GM11168 (cell line): ENCODE measurements at regions not wholly inside any gene's neighbourhood (a gene's known extent, or its start where the extent isn't known, plus 50 kb on each side); places are given as distances from the start of the nearest gene placed in this dataset.
"Not testable (repeated sequence)": the region's sequence is repeated elsewhere in the genome, so short reads cannot be mapped to it uniquely, and the experiment has no call there.

Experiments
- in situ Hi-C: fragments of 300-500 bp; cut with MboI; formaldehyde crosslinking; loops from one replicate; pipeline ENCODE4 v1.12.0; 2022; ENCODE audit warnings: low sequenced_read_pairs; ENCODE audit not compliant: unreplicated experiment

DNA sequence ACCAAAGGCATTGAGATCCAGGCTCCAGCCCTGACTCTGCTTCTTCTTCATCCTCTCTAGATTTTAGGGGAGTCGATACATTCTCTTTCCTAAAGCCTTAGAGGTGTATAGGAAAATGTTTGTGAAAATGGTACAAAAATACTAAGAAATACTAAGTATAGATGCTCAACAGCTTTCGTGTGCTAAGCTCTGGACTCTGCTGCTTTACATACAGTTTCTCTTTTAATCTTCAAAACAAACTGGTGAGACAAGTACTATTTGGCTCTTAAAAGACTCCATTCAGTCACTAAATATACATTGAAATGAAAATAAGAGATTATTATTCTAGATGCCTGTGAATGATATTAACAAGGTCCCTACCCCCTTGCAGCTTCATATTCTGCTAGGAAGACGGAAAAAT, 174.5 kb upstream of the TRPM3 start:
- in situ Hi-C loops: no loop called here

GRCh38 chr9:71286146-71286545, 164.7 kb upstream of the TRPM3 start:
- in situ Hi-C loops: no loop called here

DNA sequence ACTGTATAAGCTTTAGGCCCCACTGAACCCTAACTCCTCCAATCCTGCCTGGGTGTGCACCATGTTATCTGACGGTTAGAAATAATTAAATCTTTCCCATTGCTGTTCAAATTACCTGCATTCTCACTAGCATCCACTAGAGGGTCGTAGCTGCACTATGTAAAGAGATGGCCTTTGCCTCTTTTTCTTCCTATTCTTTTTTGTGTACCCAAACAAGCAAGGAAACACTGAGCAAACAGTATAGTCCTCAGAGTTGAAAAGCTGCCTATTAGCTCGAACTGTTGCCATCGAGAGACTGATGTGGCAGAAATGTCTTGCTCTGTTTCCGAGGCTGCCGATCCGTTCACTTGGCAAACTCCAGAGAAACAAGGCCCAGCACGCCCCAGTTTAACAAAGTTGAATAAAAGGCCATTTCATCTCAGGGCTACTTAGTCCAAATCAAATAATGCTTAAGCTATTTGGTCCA, 163.8 kb upstream of the TRPM3 start:
- in situ Hi-C loops: no loop called here

GRCh38 chr9:71282116-71282515, 160.7 kb upstream of the TRPM3 start:
- in situ Hi-C loops: not testable (repeated sequence)

GRCh38 chr9:71279151-71279739, 157.8 kb upstream of the TRPM3 start:
- in situ Hi-C loops: no loop called here

- in situ Hi-C loops: no loop called here
These were observed 152.2 kb upstream of the TRPM3 start for GRCh38 chr9:71273613-71274012.

GRCh38 chr9:71271602-71272001, 150.2 kb upstream of the TRPM3 start:
- in situ Hi-C loops: no loop called here

DNA sequence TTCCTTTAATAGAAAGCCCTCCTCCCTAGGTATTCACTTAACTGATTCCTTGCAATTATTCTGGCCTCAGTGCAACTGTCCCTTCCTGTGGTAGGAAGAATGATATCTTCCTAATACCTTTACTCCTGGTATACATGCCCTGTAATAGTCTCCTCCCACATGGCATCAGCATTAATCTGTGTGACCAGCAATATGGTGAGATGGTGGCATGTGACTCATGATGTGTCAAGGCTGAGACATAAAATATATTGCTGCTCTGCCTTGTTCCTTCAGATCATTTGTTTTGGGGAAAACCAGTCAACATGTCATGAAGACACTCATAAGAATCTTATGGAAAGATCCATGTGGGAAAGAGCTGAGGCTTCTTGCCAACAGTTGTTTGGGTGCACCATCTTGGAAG, 149.1 kb upstream of the TRPM3 start:
- in situ Hi-C loops: no loop called here

GRCh38 chr9:71269859-71270258, 148.4 kb upstream of the TRPM3 start:
- in situ Hi-C loops: no loop called here

DNA sequence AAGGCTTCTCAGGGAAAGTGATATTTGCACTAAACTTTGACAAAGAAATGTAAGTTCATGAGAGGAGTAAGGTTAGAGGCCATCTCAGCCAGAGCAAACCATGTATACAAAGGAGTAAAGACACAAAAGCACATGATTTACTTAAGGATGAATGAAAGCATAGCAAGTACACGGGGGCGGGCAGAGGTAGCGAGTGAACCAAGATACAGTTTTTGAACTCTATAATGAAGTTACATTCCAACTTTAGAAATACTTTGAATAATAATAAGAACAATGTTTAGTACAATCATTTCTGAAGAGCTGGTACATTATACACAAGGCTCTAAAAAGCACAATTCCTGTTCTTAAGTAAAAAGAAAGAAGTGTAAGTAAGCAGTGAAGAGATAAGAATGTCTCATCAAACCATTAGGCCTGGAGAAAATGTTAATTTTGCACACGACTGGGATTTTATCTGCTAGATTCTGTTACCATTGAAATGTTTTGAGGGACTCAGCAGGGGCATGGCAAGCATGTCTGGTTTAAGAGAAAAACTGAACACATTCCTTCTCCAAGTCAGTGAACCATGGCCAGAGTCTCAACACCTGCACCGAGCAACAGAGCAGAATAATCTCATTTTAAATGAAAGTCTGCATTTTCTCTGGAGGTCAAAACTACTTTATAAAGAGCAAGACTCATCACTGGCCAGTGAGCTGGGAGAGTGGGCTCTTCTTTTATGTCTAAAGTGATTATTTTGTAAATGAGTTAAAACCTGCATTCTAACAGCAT, 147.6 kb upstream of the TRPM3 start:
- in situ Hi-C loops: no loop called here

DNA sequence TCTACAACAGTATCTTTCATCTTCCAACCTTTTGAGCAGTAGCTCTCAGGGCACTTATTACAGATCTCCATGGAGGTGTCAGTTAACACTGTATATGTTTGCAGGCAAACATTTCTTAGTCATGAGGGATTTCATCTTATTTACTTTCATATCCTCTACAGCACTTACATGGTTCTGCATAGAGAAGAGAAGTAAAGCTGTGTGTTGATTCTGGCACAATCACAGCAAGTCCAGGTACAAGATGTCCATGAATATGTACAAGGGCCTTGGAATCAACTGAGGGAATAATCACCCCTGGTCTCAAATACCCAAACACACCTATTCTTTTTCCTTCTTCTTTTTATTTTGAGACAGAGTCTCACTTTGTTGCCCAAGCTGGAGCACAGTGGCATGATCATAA, 142.0 kb upstream of the TRPM3 start:
- in situ Hi-C loops: no loop called here

- in situ Hi-C loops: not testable (repeated sequence)
These were observed 139.0 kb upstream of the TRPM3 start for GRCh38 chr9:71260419-71260818.

DNA sequence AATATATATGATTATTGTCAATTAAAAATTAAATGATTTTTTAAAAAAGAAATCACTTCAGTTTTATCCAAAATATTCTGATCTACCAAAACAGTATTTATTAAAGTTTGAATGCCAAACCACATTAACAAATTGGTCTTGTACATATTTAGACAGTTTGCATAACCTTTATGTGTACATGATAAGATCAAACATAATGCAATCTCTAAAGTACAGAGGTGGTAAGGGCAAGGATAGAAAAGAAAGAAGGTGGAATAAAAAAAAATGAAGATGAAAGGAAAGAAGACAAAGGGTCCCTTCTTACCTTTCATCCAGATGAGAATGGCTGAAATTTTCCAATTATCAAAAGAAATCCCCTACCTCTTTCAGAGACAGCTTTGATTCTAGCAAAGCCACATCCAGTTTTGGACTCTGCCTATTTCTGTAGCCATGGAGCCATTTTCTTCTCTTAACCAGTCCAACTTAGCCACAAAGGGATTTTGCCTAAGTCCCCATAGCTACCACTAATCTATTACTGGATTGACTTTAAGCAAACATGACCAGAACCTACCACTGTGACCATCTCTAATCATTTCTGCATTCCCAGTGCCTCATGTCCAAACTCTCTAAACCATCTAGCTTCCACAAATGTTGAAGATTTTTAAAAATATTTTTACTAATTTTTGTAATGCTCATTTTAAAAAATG, 133.3 kb upstream of the TRPM3 start:
- in situ Hi-C loops: no loop called here

- in situ Hi-C loops: no loop called here
These were observed 131.6 kb upstream of the TRPM3 start for GRCh38 chr9:71253011-71253410.

DNA sequence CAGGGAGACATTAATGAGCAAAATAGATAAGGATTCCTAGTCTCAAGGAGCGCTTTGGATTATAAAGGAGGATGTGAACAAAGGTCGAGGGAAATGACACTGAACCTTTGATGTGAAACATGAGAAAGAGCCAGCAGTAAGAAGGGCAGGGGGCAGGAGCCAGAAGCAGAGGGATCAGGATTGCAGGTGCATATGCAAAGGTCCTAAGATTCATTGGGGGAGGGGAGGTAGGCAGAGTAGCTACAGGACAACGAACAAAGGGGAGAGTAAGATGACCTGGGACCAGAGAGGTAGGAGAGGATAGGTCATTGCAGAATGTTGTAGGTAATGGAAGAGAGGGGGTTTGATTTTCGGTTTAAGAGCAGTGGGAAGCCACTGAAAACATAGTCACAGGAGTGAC, 129.2 kb upstream of the TRPM3 start:
- in situ Hi-C loops: no loop called here

DNA sequence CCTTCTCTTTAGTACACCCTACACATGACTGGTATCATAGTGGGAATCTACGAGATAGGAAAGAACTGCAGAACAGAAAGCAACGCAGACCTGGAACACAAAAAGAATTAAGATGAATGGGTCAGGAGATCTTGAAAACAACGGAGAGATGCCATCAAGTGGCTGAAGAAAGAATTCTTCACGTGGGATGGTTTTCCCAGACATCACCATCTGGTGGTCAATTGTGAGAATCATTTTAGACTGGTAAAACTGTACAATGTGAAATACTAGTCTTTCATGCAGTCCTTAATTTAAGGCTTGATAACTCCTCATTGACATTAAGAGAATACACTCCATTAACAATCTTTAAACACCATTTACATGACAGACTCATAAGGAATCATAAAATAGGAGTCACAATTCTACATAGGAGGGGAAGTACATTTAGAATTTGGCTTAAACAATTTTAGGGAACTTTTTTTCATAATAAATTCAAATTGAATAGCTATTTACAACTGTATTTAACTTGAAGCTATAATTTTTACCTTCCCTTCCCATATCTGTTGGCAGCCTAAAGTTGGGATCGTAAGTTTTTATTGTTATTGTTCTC, 128.4 kb upstream of the TRPM3 start:
- in situ Hi-C loops: no loop called here

- in situ Hi-C loops: no loop called here
These were observed 124.2 kb upstream of the TRPM3 start for GRCh38 chr9:71245651-71246050.

GRCh38 chr9:71243951-71244350, 122.5 kb upstream of the TRPM3 start:
- in situ Hi-C loops: no loop called here

GRCh38 chr9:71242081-71242480, 120.7 kb upstream of the TRPM3 start:
- in situ Hi-C loops: no loop called here

GRCh38 chr9:71237051-71237450, 115.6 kb upstream of the TRPM3 start:
- in situ Hi-C loops: no loop called here

DNA sequence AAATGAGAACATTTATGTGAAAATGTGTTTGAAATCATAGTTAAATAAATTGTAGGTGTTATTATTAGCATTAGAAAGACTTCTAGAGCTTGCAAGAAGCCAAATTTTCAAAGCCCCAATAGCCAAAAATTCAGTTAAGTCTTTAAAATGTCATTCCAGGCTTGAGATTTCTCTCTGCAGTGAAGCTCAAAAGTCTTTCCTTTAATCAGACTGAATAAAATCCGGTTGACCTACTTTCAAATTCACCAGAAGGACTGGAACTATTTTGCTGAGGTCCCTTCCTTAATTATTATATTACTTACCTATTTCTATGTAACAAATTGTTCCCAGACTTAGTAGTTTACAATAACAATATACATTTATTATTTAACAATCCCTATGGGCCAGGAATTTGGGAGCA, 112.2 kb upstream of the TRPM3 start:
- in situ Hi-C loops: no loop called here
